AG04449 (cell line): ENCODE measurements at regions not wholly inside any gene's neighbourhood (a gene's known extent, or its start where the extent isn't known, plus 50 kb on each side); places are given as distances from the start of the nearest gene placed in this dataset.
A peak's percentile ranks its signal among the peaks of the same experiment; 100 is the strongest.

Experiments used
- CTCF ChIA-PET: fragments of 350-600 bp; formaldehyde crosslinking; extraction: SDS; loops from one replicate; lab custom pipeline; 2021; ENCODE audit warnings: antibody characterized with exemption; lab: Yijun Ruan, JAX
- POLR2A ChIA-PET: fragments of 400-600, 350-600 bp; formaldehyde crosslinking; extraction: SDS; loops from one replicate; lab custom pipeline; 2020; ENCODE audit warnings: antibody characterized with exemption, inconsistent platforms; lab: Yijun Ruan, JAX
- DNase-seq: peaks from one replicate; pipeline ENCODE4 v3.0.0-alpha.2; 2010; ENCODE audit warnings: low read depth, low spot score
- H3K4me3 ChIP-seq: 2 replicates; pipeline ENCODE4 v1.5.1; 2011; ENCODE audit warnings: low read depth, mild to moderate bottlenecking, control low read depth, low read length
- CTCF ChIP-seq: IDR thresholded peaks from one replicate; pipeline ENCODE4 v1.5.1; 2011; ENCODE audit warnings: mild to moderate bottlenecking, moderate library complexity, low read length, control low read depth, inconsistent platforms; ENCODE audit not compliant: insufficient read depth; ENCODE audit errors: missing control alignments

- no peak overlapping the region for H3K4me3 ChIP-seq
- ChIA-PET CTCF (interaction anchor here (1.2 to 10.5 kb wide), 3 partner anchors 8 to 183 kb away, joined by 3 to 403 read pairs (median 16); no protein-coding TSS in a partner anchor), POLR2A (no interaction called here)
- no peak for TF ChIP-seq CTCF
- no peak for DNase-seq
Measured at GRCh38 chr7:95694334-95694733, 78.0 kb upstream of the DYNC1I1 start.

GRCh38 chr7:95693551-95694333 is 78.6 kb upstream of the DYNC1I1 start:
- DNase-seq, result no peak
- ChIA-PET CTCF (interaction anchor here (3.0 to 10.5 kb wide), 2 partner anchors 166 to 182 kb away, joined by 16 to 403 read pairs; no protein-coding TSS in a partner anchor), POLR2A (no interaction called here)
- no peak for TF ChIP-seq CTCF
- H3K4me3 ChIP-seq, result no peak overlapping the region

GRCh38 chr7:95691464-95691863 is 80.9 kb upstream of the DYNC1I1 start:
- no peak for TF ChIP-seq CTCF
- DNase-seq, result no peak
- H3K4me3 ChIP-seq, result no peak overlapping the region
- CTCF ChIA-PET, result interaction anchor here (0.6 to 10.5 kb wide), 12 partner anchors 10 to 1251 kb away, joined by 3 to 556 read pairs (median 8); partner anchors contain the start of gene ASB4
- POLR2A ChIA-PET, result no interaction called here

- POLR2A ChIA-PET, result no interaction called here
- no peak for DNase-seq
- CTCF ChIA-PET, result interaction anchor here (0.6 to 10.5 kb wide), 28 partner anchors 9 to 1255 kb away, joined by 3 to 556 read pairs (median 3); partner anchors contain the start of gene ASB4
- H3K4me3 ChIP-seq, result no peak overlapping the region
- TF ChIP-seq CTCF, result peak; percentile 12
Measured at GRCh38 chr7:95690367-95690947, 81.9 kb upstream of the DYNC1I1 start.

GRCh38 chr7:95688931-95689495 is 83.3 kb upstream of the DYNC1I1 start:
- no peak for DNase-seq
- no peak for TF ChIP-seq CTCF
- ChIA-PET POLR2A (no interaction called here), CTCF (interaction anchor here (1.4 to 10.5 kb wide), 10 partner anchors 12 to 1240 kb away, joined by 4 to 556 read pairs (median 8); partner anchors contain the start of gene ASB4)
- H3K4me3 ChIP-seq, result no peak overlapping the region
